ENCODE measurements at regions not wholly inside any gene's neighbourhood (a gene's known extent, or its start where the extent isn't known, plus 50 kb on each side); places are given as distances from the start of the nearest gene placed in this dataset.
"Not testable (repeated sequence)": the region's sequence is repeated elsewhere in the genome, so short reads cannot be mapped to it uniquely, and the experiment has no call there.

- TF ChIP-seq, protein P1, sequence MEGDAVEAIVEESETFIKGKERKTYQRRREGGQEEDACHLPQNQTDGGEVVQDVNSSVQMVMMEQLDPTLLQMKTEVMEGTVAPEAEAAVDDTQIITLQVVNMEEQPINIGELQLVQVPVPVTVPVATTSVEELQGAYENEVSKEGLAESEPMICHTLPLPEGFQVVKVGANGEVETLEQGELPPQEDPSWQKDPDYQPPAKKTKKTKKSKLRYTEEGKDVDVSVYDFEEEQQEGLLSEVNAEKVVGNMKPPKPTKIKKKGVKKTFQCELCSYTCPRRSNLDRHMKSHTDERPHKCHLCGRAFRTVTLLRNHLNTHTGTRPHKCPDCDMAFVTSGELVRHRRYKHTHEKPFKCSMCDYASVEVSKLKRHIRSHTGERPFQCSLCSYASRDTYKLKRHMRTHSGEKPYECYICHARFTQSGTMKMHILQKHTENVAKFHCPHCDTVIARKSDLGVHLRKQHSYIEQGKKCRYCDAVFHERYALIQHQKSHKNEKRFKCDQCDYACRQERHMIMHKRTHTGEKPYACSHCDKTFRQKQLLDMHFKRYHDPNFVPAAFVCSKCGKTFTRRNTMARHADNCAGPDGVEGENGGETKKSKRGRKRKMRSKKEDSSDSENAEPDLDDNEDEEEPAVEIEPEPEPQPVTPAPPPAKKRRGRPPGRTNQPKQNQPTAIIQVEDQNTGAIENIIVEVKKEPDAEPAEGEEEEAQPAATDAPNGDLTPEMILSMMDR (IDR thresholded peaks at IDR 0.05; ENCODE audit: insufficient read depth, low read length, severe bottlenecking) = no peak
- H3K27me3 ChIP-seq (ENCODE audit: control insufficient read depth, insufficient read depth, low read length) = no peaks in the 10 kb centered on the region
- no peak overlapping the region for H3K4me3 ChIP-seq (ENCODE audit: low read depth, low read length)
- no peaks in the 10 kb centered on the region for H3K36me3 ChIP-seq (ENCODE audit: control insufficient read depth, insufficient read depth, low read length)
- DNase-seq (ENCODE audit: low read depth) (no peak), FAIRE-seq (no peak)
Observed at GRCh38 chr10:4240608-4241197, 455.7 kb upstream of the KLF6 start.

- Histone ChIP-seq H3K36me3 (ENCODE audit: control insufficient read depth, insufficient read depth, low read length) (no peaks in the 10 kb centered on the region), H3K27me3 (ENCODE audit: control insufficient read depth, insufficient read depth, low read length) (no peaks in the 10 kb centered on the region), H3K4me3 (ENCODE audit: low read depth, low read length) (no peak overlapping the region)
- TF ChIP-seq, protein P1 (IDR thresholded peaks at IDR 0.05; ENCODE audit: insufficient read depth, low read length, severe bottlenecking) = no peak
- DNase-seq (ENCODE audit: low read depth) (no peak), FAIRE-seq (no peak)
Observed at GRCh38 chr10:4239186-4239585, 454.2 kb upstream of the KLF6 start.

DNA sequence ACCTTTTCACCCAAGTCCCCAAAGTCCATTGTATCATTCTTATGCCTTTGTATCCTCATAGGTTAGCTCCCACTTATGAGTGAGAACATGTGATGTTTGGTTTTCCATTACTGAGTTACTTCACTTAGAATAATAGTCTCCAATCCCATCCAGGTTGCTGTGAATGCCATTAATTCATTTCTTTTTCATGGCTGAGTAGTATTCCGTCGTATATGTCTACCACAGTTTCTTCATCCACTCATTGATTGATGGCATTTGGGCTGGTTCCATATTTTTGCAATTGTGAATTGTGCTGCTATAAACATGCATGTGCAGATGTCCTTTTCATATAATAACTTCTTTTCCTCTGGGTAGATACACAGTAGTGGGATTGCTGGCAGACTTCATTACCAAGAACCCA is 451.9 kb upstream of the KLF6 start:
- H3K36me3 ChIP-seq (ENCODE audit: control insufficient read depth, insufficient read depth, low read length); FAIRE-seq; H3K27me3 ChIP-seq (ENCODE audit: control insufficient read depth, insufficient read depth, low read length); DNase-seq (ENCODE audit: low read depth); H3K4me3 ChIP-seq (ENCODE audit: low read depth, low read length): not testable (repeated sequence)

GRCh38 chr10:4234661-4235060 is 449.7 kb upstream of the KLF6 start:
- no peak for DNase-seq (ENCODE audit: low read depth)
- no peaks in the 10 kb centered on the region for H3K27me3 ChIP-seq (ENCODE audit: control insufficient read depth, insufficient read depth, low read length)
- no peaks in the 10 kb centered on the region for H3K36me3 ChIP-seq (ENCODE audit: control insufficient read depth, insufficient read depth, low read length)
- no peak overlapping the region for H3K4me3 ChIP-seq (ENCODE audit: low read depth, low read length)
- no peak for FAIRE-seq
- TF ChIP-seq, protein P1 (IDR thresholded peaks at IDR 0.05; ENCODE audit: insufficient read depth, low read length, severe bottlenecking) = no peak

DNA sequence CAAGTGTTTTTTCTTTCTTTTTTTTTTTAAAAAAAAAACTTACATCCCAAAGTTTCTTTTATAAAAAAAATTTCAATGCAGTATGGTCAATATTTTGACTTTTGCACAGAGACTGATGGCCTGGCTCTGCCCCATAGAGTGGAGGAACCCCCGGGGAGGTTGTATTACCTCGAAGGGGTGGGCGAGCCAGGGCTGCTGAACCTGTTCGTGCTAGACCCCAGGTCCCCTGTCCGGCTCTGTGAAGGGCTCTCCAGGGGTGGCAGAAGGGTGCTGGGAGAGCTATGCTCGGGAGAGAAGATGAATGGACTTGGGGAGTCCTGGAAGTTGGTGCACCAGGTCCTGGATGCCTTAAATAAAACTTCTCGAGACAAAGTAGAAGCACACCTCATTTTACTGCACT is 446.4 kb upstream of the KLF6 start:
- FAIRE-seq = no peak
- no peak overlapping the region for H3K4me3 ChIP-seq (ENCODE audit: low read depth, low read length)

GRCh38 chr10:4230036-4230435 is 445.0 kb upstream of the KLF6 start:
- DNase-seq (ENCODE audit: low read depth) (no peak), FAIRE-seq (no peak)
- TF ChIP-seq, protein P1 (IDR thresholded peaks at IDR 0.05; ENCODE audit: insufficient read depth, low read length, severe bottlenecking) = no peak
- no peaks in the 10 kb centered on the region for H3K36me3 ChIP-seq (ENCODE audit: control insufficient read depth, insufficient read depth, low read length)
- H3K27me3 ChIP-seq (ENCODE audit: control insufficient read depth, insufficient read depth, low read length) = no peaks in the 10 kb centered on the region
- H3K4me3 ChIP-seq (ENCODE audit: low read depth, low read length) = no peak overlapping the region

More for the DNA sequence above, 446.4 kb upstream of the KLF6 start:
- TF ChIP-seq, protein P1 (IDR thresholded peaks at IDR 0.05; ENCODE audit: insufficient read depth, low read length, severe bottlenecking) = no peak
- no peak for DNase-seq (ENCODE audit: low read depth)
- H3K36me3 ChIP-seq (ENCODE audit: control insufficient read depth, insufficient read depth, low read length) = no peaks in the 10 kb centered on the region
- H3K27me3 ChIP-seq (ENCODE audit: control insufficient read depth, insufficient read depth, low read length) = no peaks in the 10 kb centered on the region

Measured in bronchial epithelial cell (primary cell).